Calu3 (cell line): ENCODE measurements at regions not wholly inside any gene's neighbourhood (a gene's known extent, or its start where the extent isn't known, plus 50 kb on each side); places are given as distances from the start of the nearest gene placed in this dataset.

ENCODE experiments used
- BruUV-seq: library from RNA; stranded (reverse); fragments of 400-500 nt; replicated peaks from 2 replicates; lab custom pipeline; 2021; lab: Mats Ljungman, UMichigan
- CTCF ChIA-PET: fragments of 300-600 bp; sonication (Branson Sonifier 250); formaldehyde crosslinking; loops from one replicate; lab custom pipeline; 2022; ENCODE audit warnings: antibody characterized with exemption; lab: Charles Lee
- DNase-seq: peaks from one replicate; pipeline ENCODE4 v3.0.0; 2022
- H3K27ac Mint-ChIP-seq: one replicate; pipeline ENCODE4 v1.8.0; 2022; ENCODE audit warnings: mixed read lengths; ENCODE audit not compliant: unreplicated experiment
- H3K27me3 Mint-ChIP-seq: one replicate; pipeline ENCODE4 v1.8.0; 2022; ENCODE audit warnings: mixed read lengths; ENCODE audit not compliant: unreplicated experiment
- H3K36me3 Mint-ChIP-seq: one replicate; pipeline ENCODE4 v1.8.0; 2022; ENCODE audit warnings: mild to moderate bottlenecking, moderate library complexity, mixed read lengths; ENCODE audit not compliant: insufficient read depth, unreplicated experiment
- H3K4me1 Mint-ChIP-seq: one replicate; pipeline ENCODE4 v1.8.0; 2022; ENCODE audit warnings: mild to moderate bottlenecking, low read depth, mixed read lengths; ENCODE audit not compliant: unreplicated experiment
- H3K4me3 Mint-ChIP-seq: one replicate; pipeline ENCODE4 v1.8.0; 2022; ENCODE audit warnings: mild to moderate bottlenecking, low read depth, moderate library complexity, mixed read lengths; ENCODE audit not compliant: unreplicated experiment
- H3K9me3 Mint-ChIP-seq: one replicate; pipeline ENCODE4 v1.8.0; 2022; ENCODE audit warnings: low read depth, mixed read lengths; ENCODE audit not compliant: unreplicated experiment
- intact Hi-C: fragments of 100-400 bp; cut with micrococcal nuclease; formaldehyde crosslinking; loops from one replicate; pipeline ENCODE4 v1.10.0; 2022; ENCODE audit not compliant: unreplicated experiment
- TF ChIP-seq, protein P1 (sequence below): fragments of 200-600 bp; IDR thresholded peaks from one replicate; pipeline ENCODE4 v1.8.0; 2022; ENCODE audit warnings: antibody characterized with exemption; ENCODE audit not compliant: unreplicated experiment

DNA sequence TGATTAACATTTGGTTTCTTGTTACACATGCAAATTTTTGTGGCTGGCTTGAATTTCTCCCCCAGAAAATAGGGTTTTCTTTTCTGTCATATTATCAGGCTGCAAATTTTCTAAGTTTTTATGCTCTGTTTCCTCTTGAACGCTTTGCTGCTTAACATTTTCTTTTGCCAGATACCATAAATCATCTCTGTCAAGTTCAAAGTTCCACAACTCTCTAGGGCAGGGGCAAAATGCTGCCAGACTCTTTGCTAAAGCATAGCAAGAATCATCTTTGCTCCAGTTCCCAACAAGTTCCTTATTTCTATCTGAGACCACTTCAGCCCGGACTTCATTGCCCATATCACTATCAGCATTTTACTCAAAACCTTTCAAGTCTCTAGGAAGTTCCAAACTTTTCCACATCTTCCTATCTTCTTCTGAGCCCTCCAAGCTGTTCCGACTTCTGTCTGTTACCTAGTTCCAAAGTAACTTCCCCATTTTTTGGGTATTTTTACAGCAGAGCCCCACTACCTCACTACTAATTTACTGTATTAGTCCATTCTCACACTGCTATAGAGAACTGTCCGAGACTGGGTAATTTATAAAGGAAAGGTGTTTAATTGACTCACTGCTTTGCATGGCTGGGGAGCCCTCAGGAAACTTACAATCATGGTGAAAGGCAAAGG, 486.9 kb upstream of the NCAM2 start:
- TF ChIP-seq, protein P1, sequence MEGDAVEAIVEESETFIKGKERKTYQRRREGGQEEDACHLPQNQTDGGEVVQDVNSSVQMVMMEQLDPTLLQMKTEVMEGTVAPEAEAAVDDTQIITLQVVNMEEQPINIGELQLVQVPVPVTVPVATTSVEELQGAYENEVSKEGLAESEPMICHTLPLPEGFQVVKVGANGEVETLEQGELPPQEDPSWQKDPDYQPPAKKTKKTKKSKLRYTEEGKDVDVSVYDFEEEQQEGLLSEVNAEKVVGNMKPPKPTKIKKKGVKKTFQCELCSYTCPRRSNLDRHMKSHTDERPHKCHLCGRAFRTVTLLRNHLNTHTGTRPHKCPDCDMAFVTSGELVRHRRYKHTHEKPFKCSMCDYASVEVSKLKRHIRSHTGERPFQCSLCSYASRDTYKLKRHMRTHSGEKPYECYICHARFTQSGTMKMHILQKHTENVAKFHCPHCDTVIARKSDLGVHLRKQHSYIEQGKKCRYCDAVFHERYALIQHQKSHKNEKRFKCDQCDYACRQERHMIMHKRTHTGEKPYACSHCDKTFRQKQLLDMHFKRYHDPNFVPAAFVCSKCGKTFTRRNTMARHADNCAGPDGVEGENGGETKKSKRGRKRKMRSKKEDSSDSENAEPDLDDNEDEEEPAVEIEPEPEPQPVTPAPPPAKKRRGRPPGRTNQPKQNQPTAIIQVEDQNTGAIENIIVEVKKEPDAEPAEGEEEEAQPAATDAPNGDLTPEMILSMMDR: no peak
- Mint-ChIP-seq H3K9me3 (peaks cover 4% of the 10 kb centered on the region), H3K4me1 (no peaks in the 10 kb centered on the region), H3K27ac (no peak overlapping the region), H3K4me3 (no peak overlapping the region), H3K27me3 (no peaks in the 10 kb centered on the region), H3K36me3 (no peaks in the 10 kb centered on the region)
- CTCF ChIA-PET: no interaction called here
- BruUV-seq: no TSS peak
- intact Hi-C loops: no loop called here
- DNase-seq: no peak

DNA sequence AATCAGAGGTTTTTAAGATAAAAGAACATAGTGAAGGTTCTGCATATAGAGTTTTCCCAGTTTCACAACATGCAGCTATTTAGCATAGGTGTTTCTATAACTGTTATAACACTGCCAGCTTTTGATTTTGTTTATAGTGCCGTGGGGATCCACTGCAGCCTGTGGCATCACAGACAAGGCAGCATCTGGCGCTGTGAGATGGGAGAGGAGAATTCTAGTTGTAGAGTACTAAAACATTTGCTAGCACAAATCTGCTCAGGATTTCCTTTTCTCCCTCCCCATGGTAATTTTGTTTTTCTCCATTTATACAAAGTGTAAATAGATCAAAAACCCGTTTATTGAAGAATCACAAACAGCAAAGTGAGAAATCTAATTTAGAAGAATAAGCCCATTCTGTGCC, 482.8 kb upstream of the NCAM2 start:
- no TSS peak for BruUV-seq
- TF ChIP-seq, protein P1: no peak
- Mint-ChIP-seq H3K4me1 (no peaks in the 10 kb centered on the region), H3K9me3 (no peaks in the 10 kb centered on the region), H3K36me3 (no peaks in the 10 kb centered on the region), H3K27me3 (no peaks in the 10 kb centered on the region), H3K27ac (no peak overlapping the region), H3K4me3 (no peak overlapping the region)
- CTCF ChIA-PET: no interaction called here
- intact Hi-C loops: no loop called here
- no peak for DNase-seq

DNA sequence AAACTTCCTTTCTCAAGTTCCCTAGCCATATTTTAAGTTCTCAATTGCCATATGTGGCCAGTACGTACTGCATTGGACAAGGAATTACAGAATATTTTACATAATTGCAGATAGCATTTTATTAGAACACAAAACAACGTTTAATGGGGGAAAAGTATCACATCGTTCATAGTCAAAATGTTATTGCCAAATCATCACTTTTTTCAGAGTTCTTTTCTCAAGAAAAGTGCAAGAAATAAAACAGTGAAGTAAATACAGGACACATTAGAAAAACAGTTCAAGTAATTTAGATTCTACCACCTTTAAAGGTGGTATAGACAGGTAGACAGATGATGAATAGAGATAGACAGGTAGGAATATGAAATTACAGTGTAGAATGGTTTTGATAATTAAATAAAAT, 479.1 kb upstream of the NCAM2 start:
- CTCF ChIA-PET: no interaction called here
- H3K9me3 Mint-ChIP-seq: peaks cover 3% of the 10 kb centered on the region
- H3K4me1 Mint-ChIP-seq: no peaks in the 10 kb centered on the region
- no peaks in the 10 kb centered on the region for H3K27me3 Mint-ChIP-seq
- H3K4me3 Mint-ChIP-seq: no peak overlapping the region
- no TSS peak for BruUV-seq
- TF ChIP-seq, protein P1: no peak
- no peak overlapping the region for H3K27ac Mint-ChIP-seq
- H3K36me3 Mint-ChIP-seq: no peaks in the 10 kb centered on the region
- no peak for DNase-seq
- intact Hi-C loops: no loop called here

- BruUV-seq: no TSS peak
- no peak overlapping the region for H3K27ac Mint-ChIP-seq
- no peaks in the 10 kb centered on the region for H3K4me1 Mint-ChIP-seq
- TF ChIP-seq, protein P1: no peak
- peaks cover 5% of the 10 kb centered on the region for H3K9me3 Mint-ChIP-seq
- CTCF ChIA-PET: no interaction called here
- H3K4me3 Mint-ChIP-seq: no peak overlapping the region
- no peak for DNase-seq
- no peaks in the 10 kb centered on the region for H3K27me3 Mint-ChIP-seq
- intact Hi-C loops: no loop called here
- H3K36me3 Mint-ChIP-seq: no peaks in the 10 kb centered on the region
Observed at GRCh38 chr21:20522611-20523010, 475.6 kb upstream of the NCAM2 start.
